ENCODE measurements at regions not wholly inside any gene's neighbourhood (a gene's known extent, or its start where the extent isn't known, plus 50 kb on each side); places are given as distances from the start of the nearest gene placed in this dataset.

- TF ChIP-seq CTCF (conservative IDR thresholded peaks at IDR 0.05) (no peak), EZH2 (IDR thresholded peaks at IDR 0.05; ENCODE audit: low read depth) (no peak)
Measured at GRCh38 chr6:44020148-44020547, 107.1 kb downstream of the MRPL14 start.

Data from PC-9 (cell line).